ENCODE measurements at regions not wholly inside any gene's neighbourhood (a gene's known extent, or its start where the extent isn't known, plus 50 kb on each side); places are given as distances from the start of the nearest gene placed in this dataset.
A peak's percentile ranks its signal among the peaks of the same experiment; 100 is the strongest.
"Not testable (repeated sequence)": the region's sequence is repeated elsewhere in the genome, so short reads cannot be mapped to it uniquely, and the experiment has no call there.

- no peak overlapping the region for H3K4me3 ChIP-seq (ENCODE audit: low read depth, poor library complexity, severe bottlenecking)
- DNase-seq (ENCODE audit: low spot score in 2 of 2) = peak in 1 of 2 donors; percentile 24
- WGBS, 2 donors = 5 to 14% methylated on average over 1 of the region's 1 CpG
- intact Hi-C loops (cut with DNase I; ENCODE audit: low total_unique reads) = no loop called here
- TF ChIP-seq, protein P1, sequence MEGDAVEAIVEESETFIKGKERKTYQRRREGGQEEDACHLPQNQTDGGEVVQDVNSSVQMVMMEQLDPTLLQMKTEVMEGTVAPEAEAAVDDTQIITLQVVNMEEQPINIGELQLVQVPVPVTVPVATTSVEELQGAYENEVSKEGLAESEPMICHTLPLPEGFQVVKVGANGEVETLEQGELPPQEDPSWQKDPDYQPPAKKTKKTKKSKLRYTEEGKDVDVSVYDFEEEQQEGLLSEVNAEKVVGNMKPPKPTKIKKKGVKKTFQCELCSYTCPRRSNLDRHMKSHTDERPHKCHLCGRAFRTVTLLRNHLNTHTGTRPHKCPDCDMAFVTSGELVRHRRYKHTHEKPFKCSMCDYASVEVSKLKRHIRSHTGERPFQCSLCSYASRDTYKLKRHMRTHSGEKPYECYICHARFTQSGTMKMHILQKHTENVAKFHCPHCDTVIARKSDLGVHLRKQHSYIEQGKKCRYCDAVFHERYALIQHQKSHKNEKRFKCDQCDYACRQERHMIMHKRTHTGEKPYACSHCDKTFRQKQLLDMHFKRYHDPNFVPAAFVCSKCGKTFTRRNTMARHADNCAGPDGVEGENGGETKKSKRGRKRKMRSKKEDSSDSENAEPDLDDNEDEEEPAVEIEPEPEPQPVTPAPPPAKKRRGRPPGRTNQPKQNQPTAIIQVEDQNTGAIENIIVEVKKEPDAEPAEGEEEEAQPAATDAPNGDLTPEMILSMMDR (IDR thresholded peaks at IDR 0.05) = no peak
- TF ChIP-seq POLR2A (IDR thresholded peaks at IDR 0.05) = no peak
These were observed 113.4 kb upstream of the RAB18 start for GRCh38 chr10:27390681-27391080.

DNA sequence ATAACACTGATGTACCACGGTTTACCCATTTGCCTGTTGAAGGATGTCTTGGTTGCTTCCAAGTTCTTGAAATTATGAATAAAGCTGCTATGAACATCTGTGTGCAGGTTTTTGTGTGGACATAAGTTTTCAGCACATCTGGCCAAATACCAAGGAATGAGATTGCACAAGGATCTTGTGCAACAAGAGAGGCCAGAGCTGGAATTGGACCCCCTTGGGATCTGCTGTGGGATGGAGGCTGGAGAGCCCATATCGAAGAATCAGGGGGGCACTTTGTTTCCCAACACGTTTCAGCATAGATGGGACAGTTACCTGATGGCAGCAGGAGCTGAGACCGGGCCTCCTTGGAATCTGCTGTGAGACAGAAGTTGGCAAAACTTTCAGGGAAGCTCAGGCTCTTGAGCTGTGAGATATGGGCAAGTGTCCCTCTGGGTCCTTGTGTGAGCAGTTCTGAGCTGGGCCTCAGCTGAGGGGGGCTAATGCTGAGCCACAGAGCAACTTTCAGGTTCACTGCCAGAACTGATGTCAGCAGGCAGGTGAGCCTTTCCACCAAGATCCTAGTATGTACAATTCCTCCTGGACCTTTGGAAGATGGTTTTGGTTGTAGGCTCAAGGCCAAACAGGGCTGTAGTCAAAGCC lies 115.2 kb upstream of the RAB18 start:
- no peak for DNase-seq (ENCODE audit: low spot score in 2 of 2)
- no peak overlapping the region for H3K4me3 ChIP-seq (ENCODE audit: low read depth, poor library complexity, severe bottlenecking)
- 69 to 84% methylated on average over 4 of the region's 4 CpGs for WGBS, 2 donors
- TF ChIP-seq POLR2A (IDR thresholded peaks at IDR 0.05) = no peak
- TF ChIP-seq, protein P1 (IDR thresholded peaks at IDR 0.05) = no peak
- intact Hi-C loops (cut with DNase I; ENCODE audit: low total_unique reads) = no loop called here

GRCh38 chr10:27383595-27384542 lies 120.2 kb upstream of the RAB18 start:
- no peak for DNase-seq (ENCODE audit: low spot score in 2 of 2)
- TF ChIP-seq, protein P1 (IDR thresholded peaks at IDR 0.05) = no peak
- no peak for TF ChIP-seq POLR2A (IDR thresholded peaks at IDR 0.05)
- no peak overlapping the region for H3K4me3 ChIP-seq (ENCODE audit: low read depth, poor library complexity, severe bottlenecking)
- 71 to 73% methylated on average over 5 of the region's 5 CpGs for WGBS, 2 donors
- intact Hi-C loops (cut with DNase I; ENCODE audit: low total_unique reads) = no loop called here

- 84 to 87% methylated on average over 3 of the region's 3 CpGs for WGBS, 2 donors
- TF ChIP-seq POLR2A (IDR thresholded peaks at IDR 0.05) = no peak
- TF ChIP-seq, protein P1 (IDR thresholded peaks at IDR 0.05) = no peak
- H3K4me3 ChIP-seq (ENCODE audit: low read depth, poor library complexity, severe bottlenecking) = no peak overlapping the region
- no peak for DNase-seq (ENCODE audit: low spot score in 2 of 2)
- intact Hi-C loops (cut with DNase I; ENCODE audit: low total_unique reads) = no loop called here
These were observed 121.9 kb upstream of the RAB18 start for GRCh38 chr10:27382176-27382575.

- 69 to 85% methylated on average over 6 of the region's 6 CpGs for WGBS, 2 donors
- intact Hi-C loops (cut with DNase I; ENCODE audit: low total_unique reads) = no loop called here
- no peak overlapping the region for H3K4me3 ChIP-seq (ENCODE audit: low read depth, poor library complexity, severe bottlenecking)
- TF ChIP-seq, protein P1 (IDR thresholded peaks at IDR 0.05) = no peak
- no peak for TF ChIP-seq POLR2A (IDR thresholded peaks at IDR 0.05)
- DNase-seq (ENCODE audit: low spot score in 2 of 2) = no peak
These were observed 123.2 kb upstream of the RAB18 start for GRCh38 chr10:27380929-27381358.

GRCh38 chr10:27379041-27379440 lies 125.1 kb upstream of the RAB18 start:
- intact Hi-C loops (cut with DNase I; ENCODE audit: low total_unique reads); DNase-seq (ENCODE audit: low spot score in 2 of 2): not testable (repeated sequence)
- WGBS, 2 donors = 98 to 99% methylated on average over 2 of the region's 2 CpGs

More at GRCh38 chr10:27379041-27379440, 125.1 kb upstream of the RAB18 start:
- H3K4me3 ChIP-seq (ENCODE audit: low read depth, poor library complexity, severe bottlenecking) = not testable (repeated sequence)

Data from lower leg skin (tissue), 4 donors.